H4 (cell line): ENCODE measurements at regions not wholly inside any gene's neighbourhood (a gene's known extent, or its start where the extent isn't known, plus 50 kb on each side); places are given as distances from the start of the nearest gene placed in this dataset.

Source experiments
- DNase-seq: peaks from one replicate; pipeline ENCODE4 v3.0.0-alpha.2; 2015; ENCODE audit warnings: low spot score

GRCh38 chr6:10465629-10466499, 51.0 kb upstream of the TFAP2A start:
- DNase-seq = peak; percentile 43
